ENCODE measurements at regions not wholly inside any gene's neighbourhood (a gene's known extent, or its start where the extent isn't known, plus 50 kb on each side); places are given as distances from the start of the nearest gene placed in this dataset.

DNA sequence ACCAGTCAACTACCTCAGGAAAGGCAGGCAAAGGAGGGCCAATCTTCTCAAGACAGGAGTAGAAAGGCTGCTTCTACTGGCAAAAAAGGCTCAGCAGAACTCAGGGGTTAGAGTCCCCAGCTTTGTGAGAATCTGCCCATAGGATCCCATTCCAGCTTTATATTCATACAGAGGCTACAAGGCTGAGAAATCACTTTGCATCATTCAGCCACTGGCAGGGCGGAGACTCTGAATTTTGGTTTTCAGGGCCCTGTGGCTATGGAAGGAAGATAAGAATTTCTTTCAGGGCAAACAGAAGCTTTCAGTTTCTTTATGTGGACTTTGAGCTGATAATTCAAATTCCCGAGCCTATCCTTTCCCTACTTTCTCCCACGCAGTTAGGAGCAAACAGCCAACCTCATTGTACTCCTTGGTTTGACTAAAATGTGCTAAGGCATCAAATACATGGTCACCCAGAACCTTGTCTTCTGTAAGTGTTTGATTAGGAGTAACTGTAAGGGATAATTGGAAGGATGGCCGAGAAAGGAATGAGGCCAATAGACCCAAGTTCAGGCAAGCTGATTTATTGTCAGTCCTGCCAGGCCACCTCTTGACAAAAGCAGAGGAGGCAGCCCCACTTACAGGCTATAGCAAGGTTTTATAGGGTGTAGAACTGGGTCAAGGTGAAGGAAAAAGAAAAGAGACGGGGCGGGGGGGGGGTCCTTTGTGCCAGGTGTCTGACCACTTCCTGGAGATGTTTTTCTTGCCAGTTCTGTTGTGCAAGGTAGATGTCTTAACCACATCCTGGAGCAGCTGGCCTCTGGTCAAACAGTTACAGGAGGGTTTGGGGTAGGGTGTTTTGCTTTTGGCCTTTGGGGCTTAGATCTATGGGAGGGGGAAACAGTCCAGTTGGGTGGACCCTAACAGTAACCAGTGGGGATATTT, 165.3 kb upstream of the PPP1R2C start:
- no peaks in the 10 kb centered on the region for H3K79me2 ChIP-seq (ENCODE audit: insufficient read depth, low read length)
- no peak overlapping the region; the same call in 1 of the 2 replicates for H2AFZ ChIP-seq (ENCODE audit: low read length)
- no peaks in the 10 kb centered on the region for H3K36me3 ChIP-seq (ENCODE audit: insufficient read depth, low read length)
- peak overlapping the region; percentile 62 for H3K9ac ChIP-seq (ENCODE audit: low read depth, low read length, poor library complexity, severe bottlenecking)
- peak overlapping the region; percentile 44 for H3K4me3 ChIP-seq (ENCODE audit: low read length, poor library complexity, severe bottlenecking)
- no peaks in the 10 kb centered on the region for H4K20me1 ChIP-seq (ENCODE audit: insufficient read depth, low read length, poor library complexity, severe bottlenecking)
- no peaks in the 10 kb centered on the region for H3K9me2 ChIP-seq (replicated peaks; ENCODE audit: low read depth, low read length)
- H3K27me3 ChIP-seq (ENCODE audit: insufficient read depth, low read length, poor library complexity, severe bottlenecking), result no peaks in the 10 kb centered on the region
- H3K9me3 ChIP-seq (ENCODE audit: insufficient read depth, low read depth, low read length), result no peaks in the 10 kb centered on the region; the same call in 1 of the 2 replicates
- TF ChIP-seq, protein P1, sequence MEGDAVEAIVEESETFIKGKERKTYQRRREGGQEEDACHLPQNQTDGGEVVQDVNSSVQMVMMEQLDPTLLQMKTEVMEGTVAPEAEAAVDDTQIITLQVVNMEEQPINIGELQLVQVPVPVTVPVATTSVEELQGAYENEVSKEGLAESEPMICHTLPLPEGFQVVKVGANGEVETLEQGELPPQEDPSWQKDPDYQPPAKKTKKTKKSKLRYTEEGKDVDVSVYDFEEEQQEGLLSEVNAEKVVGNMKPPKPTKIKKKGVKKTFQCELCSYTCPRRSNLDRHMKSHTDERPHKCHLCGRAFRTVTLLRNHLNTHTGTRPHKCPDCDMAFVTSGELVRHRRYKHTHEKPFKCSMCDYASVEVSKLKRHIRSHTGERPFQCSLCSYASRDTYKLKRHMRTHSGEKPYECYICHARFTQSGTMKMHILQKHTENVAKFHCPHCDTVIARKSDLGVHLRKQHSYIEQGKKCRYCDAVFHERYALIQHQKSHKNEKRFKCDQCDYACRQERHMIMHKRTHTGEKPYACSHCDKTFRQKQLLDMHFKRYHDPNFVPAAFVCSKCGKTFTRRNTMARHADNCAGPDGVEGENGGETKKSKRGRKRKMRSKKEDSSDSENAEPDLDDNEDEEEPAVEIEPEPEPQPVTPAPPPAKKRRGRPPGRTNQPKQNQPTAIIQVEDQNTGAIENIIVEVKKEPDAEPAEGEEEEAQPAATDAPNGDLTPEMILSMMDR (conservative IDR thresholded peaks at IDR 0.05; ENCODE audit: low read length), result 0 out of 2 replicates have a peak, but pooled peaks have one; percentile 16
- TF ChIP-seq EZH2phosphoT487 (IDR thresholded peaks at IDR 0.05; ENCODE audit: borderline replicate concordance), result no peak
- H3F3A ChIP-seq (ENCODE audit: low read depth), result peaks cover 5% of the 10 kb centered on the region; the same call in 1 of the 2 replicates
- H3K4me2 ChIP-seq (ENCODE audit: low read depth, low read length, poor library complexity, severe bottlenecking), result peak overlapping the region; percentile 61
- peaks cover 67% of the 10 kb centered on the region for H3K4me1 ChIP-seq (ENCODE audit: insufficient read depth, low read length, poor library complexity, severe bottlenecking)

GRCh38 chrX:42944381-42944998, 166.5 kb upstream of the PPP1R2C start:
- no peaks in the 10 kb centered on the region for H3K36me3 ChIP-seq (ENCODE audit: insufficient read depth, low read length)
- no peaks in the 10 kb centered on the region for H3K79me2 ChIP-seq (ENCODE audit: insufficient read depth, low read length)
- H3K4me1 ChIP-seq (ENCODE audit: insufficient read depth, low read length, poor library complexity, severe bottlenecking), result peaks cover 79% of the 10 kb centered on the region
- no peak overlapping the region for H3K4me3 ChIP-seq (ENCODE audit: low read length, poor library complexity, severe bottlenecking)
- H3K27me3 ChIP-seq (ENCODE audit: insufficient read depth, low read length, poor library complexity, severe bottlenecking), result no peaks in the 10 kb centered on the region
- H3K9me3 ChIP-seq (ENCODE audit: insufficient read depth, low read depth, low read length), result no peaks in the 10 kb centered on the region
- no peak overlapping the region; the same call in 1 of the 2 replicates for H2AFZ ChIP-seq (ENCODE audit: low read length)
- peaks cover 5% of the 10 kb centered on the region; the same call in 1 of the 2 replicates for H3F3A ChIP-seq (ENCODE audit: low read depth)
- H4K20me1 ChIP-seq (ENCODE audit: insufficient read depth, low read length, poor library complexity, severe bottlenecking), result no peaks in the 10 kb centered on the region
- peak overlapping the region; percentile 52 for H3K9ac ChIP-seq (ENCODE audit: low read depth, low read length, poor library complexity, severe bottlenecking)
- H3K9me2 ChIP-seq (replicated peaks; ENCODE audit: low read depth, low read length), result no peaks in the 10 kb centered on the region
- peak overlapping the region; percentile 40 for H3K4me2 ChIP-seq (ENCODE audit: low read depth, low read length, poor library complexity, severe bottlenecking)
- no peak for TF ChIP-seq EZH2phosphoT487 (IDR thresholded peaks at IDR 0.05; ENCODE audit: borderline replicate concordance)
- TF ChIP-seq, protein P1 (conservative IDR thresholded peaks at IDR 0.05; ENCODE audit: low read length), result no peak

GRCh38 chrX:42946544-42947194, 168.7 kb upstream of the PPP1R2C start:
- peaks cover 5% of the 10 kb centered on the region; the same call in 1 of the 2 replicates for H3F3A ChIP-seq (ENCODE audit: low read depth)
- peaks cover 71% of the 10 kb centered on the region for H3K4me1 ChIP-seq (ENCODE audit: insufficient read depth, low read length, poor library complexity, severe bottlenecking)
- H3K27me3 ChIP-seq (ENCODE audit: insufficient read depth, low read length, poor library complexity, severe bottlenecking), result no peaks in the 10 kb centered on the region
- no peaks in the 10 kb centered on the region for H3K9me3 ChIP-seq (ENCODE audit: insufficient read depth, low read depth, low read length)
- H3K4me3 ChIP-seq (ENCODE audit: low read length, poor library complexity, severe bottlenecking), result no peak overlapping the region
- no peaks in the 10 kb centered on the region for H3K36me3 ChIP-seq (ENCODE audit: insufficient read depth, low read length)
- no peak for TF ChIP-seq EZH2phosphoT487 (IDR thresholded peaks at IDR 0.05; ENCODE audit: borderline replicate concordance)
- TF ChIP-seq, protein P1 (conservative IDR thresholded peaks at IDR 0.05; ENCODE audit: low read length), result no peak
- no peak overlapping the region for H2AFZ ChIP-seq (ENCODE audit: low read length)
- H3K4me2 ChIP-seq (ENCODE audit: low read depth, low read length, poor library complexity, severe bottlenecking), result no peak overlapping the region
- H3K9me2 ChIP-seq (replicated peaks; ENCODE audit: low read depth, low read length), result no peaks in the 10 kb centered on the region
- H4K20me1 ChIP-seq (ENCODE audit: insufficient read depth, low read length, poor library complexity, severe bottlenecking), result no peaks in the 10 kb centered on the region
- no peak overlapping the region for H3K9ac ChIP-seq (ENCODE audit: low read depth, low read length, poor library complexity, severe bottlenecking)
- no peaks in the 10 kb centered on the region for H3K79me2 ChIP-seq (ENCODE audit: insufficient read depth, low read length)
